Activated CD4-positive, alpha-beta T cell treated with anti-CD3 and anti-CD28 coated beads, Interleukin-2, amount 50 U/mL, for 48 hours (primary cell): ENCODE measurements at regions not wholly inside any gene's neighbourhood (a gene's known extent, or its start where the extent isn't known, plus 50 kb on each side); places are given as distances from the start of the nearest gene placed in this dataset.
"Not testable (repeated sequence)": the region's sequence is repeated elsewhere in the genome, so short reads cannot be mapped to it uniquely, and the experiment has no call there.

Experiments
- DNase-seq, 2 experiments: peaks; one replicate each; pipeline ENCODE4 v3.0.0-alpha.2; 2020

DNA sequence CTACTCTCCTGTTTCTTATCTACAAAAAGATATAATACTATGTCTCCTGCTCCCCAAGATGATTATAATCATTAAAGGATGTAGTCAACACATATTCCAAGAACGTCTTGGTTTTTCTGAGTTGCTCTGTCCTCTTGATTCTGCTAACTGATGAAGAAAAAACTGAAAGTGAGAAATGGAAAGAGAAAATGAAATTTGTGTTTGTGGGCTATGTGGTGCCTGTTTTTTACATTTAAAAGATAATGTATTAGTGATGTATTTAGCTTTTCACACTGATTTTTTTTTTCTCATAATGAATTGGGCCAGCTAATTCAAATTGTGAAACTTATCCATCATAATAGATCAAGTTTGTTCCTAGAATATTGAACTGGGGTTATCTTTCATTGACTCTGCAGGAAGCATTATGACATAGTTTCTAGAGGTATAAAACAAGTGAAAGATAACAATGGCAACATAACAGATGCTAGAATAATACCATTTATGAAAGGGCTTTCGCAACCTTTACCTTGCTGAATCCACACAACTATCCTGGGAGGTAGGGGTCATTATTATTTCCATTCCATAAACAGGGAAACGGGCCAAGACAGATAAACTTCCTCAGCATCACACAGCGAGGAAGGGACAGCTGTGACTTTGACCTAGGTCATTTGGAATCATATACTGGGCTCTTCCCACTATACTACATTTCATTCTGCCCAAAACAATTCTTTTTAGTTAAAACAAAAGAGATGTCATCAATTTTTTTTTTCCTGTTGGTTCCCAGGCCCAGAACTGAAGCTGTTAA is 336.7 kb downstream of the GJA1 start:
- no peak for DNase-seq

GRCh38 chr6:121776054-121776453 is 340.6 kb downstream of the GJA1 start:
- no peak for DNase-seq

DNA sequence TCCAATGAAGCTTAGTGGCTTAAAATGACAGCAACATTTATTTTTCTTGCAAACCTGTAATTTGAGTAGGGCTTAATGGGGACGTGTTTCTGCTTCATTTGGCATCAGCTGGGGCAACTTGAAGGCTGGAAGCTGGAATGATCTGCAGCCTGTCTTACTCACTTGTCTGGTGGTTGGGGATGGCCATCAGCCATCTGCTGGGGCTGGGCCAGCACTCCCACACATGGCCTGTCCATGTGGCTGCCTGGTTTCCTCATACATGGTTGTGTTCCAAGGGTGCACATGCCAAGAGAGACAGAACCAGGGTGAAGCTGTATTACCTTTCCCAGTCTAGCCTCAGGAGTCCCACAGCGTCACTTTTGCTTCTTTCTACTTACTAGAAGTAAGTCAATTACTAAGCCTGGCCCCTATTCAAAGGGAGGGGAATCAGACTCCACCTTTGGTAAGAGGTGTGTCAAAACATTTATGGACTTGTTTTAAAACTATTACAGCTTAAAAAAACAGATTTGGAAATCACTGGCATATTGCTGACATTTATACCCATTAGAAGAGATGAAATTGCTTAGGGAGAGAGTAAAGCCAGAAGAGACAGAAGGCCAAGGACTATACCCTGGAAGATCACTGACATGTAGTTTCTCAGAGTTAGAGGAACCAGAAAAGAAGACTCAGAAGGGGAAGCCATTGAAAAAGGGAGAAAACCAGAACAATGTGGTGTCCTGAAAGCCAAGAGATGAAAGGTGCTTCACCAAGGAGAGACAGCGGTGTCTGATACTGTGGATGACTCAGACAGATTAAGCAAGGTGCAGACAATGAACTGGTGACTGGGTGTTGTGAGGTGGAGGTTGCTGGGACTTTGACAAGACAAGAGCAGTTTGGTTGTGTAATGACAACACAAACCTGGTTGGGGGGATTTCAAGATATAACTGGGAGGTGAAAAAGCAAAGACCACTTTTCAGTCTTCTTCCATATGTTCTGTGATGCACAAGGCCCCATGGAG is 345.2 kb downstream of the GJA1 start:
- no peak for DNase-seq

DNA sequence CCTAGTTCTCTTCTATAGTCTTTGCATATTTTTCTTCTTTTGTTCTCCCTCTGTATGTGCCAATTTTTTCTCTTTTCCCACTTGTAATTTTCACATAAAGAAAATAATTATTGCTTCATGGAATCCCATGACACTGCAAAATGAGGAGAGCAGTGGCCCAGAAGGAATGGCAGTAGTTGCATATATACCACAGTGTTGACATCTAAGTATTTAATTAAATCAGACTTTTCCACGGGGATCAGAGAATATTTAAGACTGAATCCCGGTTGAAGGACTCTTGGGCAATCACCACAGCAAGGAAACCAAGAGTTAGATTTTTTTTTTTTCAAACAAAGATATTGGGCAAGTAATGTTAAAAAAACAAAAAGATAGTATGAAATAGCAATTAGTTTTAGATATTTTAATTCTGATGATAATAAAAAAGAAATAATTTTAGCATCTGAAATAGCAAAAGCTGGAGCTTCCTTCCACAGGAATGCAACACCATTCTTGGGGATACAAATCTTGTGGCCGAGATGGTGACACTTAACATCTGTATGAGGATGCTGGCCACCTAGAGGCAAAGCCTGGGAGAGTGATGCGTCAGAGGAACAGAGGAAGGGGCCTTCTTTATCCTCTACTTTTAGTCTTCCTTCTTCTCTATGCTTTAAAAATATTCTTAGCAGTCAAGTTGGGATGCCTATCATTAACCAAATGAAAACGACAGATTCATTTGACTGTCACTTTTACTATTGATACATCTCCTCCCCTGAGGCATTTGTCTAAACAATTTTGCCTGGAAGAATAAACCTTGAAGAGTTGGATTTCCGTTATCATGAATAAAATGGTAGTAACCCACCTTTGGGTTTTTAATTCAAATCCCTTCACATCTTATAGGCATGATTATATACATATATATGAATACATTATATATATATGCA is 356.2 kb downstream of the GJA1 start:
- DNase-seq, result no peak

GRCh38 chr6:121794630-121795029 is 359.2 kb downstream of the GJA1 start:
- DNase-seq, result no peak

GRCh38 chr6:121797598-121797997 is 362.2 kb downstream of the GJA1 start:
- not testable (repeated sequence) for DNase-seq

DNA sequence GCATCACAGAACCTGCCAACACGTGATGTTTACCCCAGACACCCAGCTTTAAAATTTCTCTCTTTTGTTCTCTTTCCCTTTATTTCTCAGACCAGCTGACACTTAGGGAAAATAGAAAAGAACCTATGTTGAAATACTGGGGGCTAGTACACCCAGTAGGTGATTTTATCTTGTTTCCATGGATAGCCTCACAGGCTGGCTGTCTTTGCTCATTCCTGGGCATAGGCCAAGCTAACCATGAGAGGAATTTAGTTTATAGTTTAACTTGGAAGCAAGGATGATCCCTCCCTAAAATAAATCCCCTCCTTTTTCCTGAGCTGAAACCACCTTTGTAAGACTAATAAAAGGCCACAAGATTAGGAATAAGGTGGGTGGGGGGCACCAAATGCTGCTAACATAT is 362.7 kb downstream of the GJA1 start:
- DNase-seq, result not testable (repeated sequence)

DNA sequence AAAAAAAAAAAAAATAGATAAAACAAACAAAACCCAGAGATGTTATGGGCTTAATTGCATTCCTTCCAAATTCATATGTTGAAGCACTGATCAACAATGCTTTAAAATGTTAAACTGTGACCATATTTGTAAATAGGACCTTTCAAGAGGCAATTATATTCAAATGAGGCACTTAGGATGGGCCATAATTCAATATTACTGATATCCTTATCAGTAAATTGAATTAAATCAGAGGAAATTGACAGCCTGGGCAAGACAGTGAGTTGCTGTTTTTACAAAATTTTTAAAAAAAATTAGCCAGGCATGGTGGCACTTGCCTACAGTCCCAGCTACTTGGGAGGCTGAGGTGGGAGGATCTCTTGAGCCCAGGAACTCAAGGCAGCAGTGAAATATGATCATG is 364.1 kb downstream of the GJA1 start:
- DNase-seq, result no peak

- DNase-seq, result no peak
Measured at GRCh38 chr6:121800047-121800446, 364.6 kb downstream of the GJA1 start.

GRCh38 chr6:121806116-121806515 is 370.7 kb downstream of the GJA1 start:
- DNase-seq, result no peak

GRCh38 chr6:121809211-121809610 is 373.8 kb downstream of the GJA1 start:
- DNase-seq, result no peak

DNA sequence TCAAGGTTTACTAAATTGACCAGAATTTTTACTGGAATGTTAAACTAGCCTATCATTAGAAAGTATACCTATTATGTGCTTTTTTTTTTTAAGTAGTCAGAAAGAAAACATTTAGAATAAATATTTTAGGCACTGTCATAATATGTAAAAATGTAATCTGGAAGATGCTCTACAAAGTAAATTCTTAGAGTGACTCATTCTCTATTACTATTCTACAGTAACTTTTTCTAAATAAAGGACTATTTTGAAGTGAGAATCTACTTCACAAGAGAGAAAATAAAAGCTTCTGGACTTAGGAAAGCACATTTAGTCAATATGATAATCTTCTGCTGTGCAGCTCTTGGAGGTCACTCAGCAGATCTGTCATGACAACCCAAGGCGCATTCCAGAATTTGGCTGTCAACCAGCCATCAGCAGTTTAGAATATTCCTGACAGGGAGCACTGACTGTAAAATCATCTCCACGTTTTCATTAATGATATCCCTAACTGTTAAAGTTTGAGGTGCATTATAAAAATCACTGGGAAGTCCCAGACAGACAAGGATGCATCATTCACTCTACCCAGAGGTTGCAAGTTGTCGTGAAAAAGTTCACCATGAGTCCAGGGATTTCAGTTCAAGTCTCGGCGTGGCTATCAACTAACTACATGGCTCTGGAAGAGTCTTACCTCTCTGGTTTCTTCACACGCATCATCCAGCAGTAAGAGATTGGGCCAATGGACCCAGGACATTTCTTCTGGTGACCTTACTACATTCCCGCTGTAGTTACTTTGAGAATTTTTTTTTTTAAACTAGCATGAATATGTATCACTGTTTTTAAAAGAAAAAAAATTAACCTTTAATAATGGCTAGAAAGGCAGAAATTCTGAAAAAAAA is 374.9 kb downstream of the GJA1 start:
- no peak for DNase-seq

DNA sequence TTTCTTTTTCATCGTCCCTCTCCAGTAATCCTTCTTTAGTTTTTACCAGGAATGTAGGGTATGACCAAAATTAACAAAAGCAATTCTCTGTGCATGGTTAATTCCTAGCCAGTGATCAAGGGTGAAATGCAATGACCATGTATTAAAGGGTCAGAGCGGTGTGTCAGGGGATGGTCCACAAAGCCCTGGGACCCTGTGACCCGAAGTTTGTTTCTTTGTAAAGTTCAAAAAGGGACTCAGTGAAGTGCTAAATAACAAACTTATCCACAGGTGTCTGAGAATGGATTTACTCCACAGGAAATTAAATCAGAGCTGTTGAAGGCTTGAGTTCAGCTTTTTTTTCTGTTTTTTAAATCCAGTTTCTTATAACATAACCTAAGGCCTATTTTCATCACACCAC is 375.7 kb downstream of the GJA1 start:
- no peak for DNase-seq

DNA sequence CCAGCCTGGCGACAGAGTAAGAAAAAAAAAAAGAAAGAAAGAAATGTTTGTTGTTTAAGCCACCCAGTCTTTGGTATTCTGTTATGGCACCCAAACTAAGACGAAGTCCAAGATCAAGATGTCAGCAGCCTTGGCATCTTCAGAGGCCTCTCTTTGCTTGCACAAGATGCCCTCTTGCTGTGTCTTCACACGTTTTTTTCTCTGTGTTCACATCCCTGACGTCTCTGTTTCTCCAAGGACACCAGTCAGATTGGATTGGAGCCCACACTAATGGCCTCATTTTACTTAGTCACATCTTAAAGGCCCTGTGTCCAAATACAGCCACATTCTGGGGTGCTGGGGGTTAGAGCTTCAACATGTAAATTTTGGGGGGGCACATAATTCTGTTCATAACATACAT is 380.9 kb downstream of the GJA1 start:
- DNase-seq, result no peak

GRCh38 chr6:121816906-121817540 is 381.6 kb downstream of the GJA1 start:
- DNase-seq, result no peak

- no peak for DNase-seq
Measured at GRCh38 chr6:121823437-121823851, 388.0 kb downstream of the GJA1 start.

- no peak for DNase-seq
Measured at GRCh38 chr6:121826156-121826810, 390.8 kb downstream of the GJA1 start.

DNA sequence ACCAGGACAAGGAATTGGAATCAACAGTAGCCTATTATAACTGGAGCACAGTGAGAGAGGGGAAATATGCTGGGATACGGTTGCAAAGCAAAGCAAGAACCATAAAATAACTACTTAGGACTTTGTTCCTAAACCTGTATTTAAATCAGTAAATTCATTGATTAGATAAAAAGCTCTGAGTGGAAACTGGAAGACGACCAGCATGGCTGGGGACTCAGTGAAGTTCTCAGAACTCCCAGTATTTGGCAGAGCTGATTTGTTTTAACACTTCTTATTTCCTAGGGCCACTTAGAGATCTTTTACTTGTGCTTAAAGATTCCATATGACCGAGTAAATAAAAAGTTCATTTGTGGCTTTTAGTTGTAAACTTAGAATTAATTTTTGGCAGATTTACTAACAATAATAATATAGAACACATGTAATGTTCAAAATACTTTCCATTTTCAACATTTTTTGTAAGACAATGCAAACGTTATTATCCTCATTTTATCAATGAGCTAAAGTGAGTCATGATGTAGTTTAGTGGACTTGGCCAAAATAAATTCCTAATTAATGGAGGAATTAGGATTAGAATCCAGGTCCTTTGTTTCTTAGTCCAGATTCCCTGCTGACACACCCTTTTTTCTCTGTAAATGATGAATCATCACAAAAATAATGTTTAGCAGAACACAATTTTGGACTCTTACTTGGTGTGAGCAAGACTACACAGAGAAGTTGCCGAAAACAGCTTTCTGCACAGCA is 392.9 kb downstream of the GJA1 start:
- DNase-seq, result no peak

GRCh38 chr6:121830736-121831135 is 395.3 kb downstream of the GJA1 start:
- no peak for DNase-seq

DNA sequence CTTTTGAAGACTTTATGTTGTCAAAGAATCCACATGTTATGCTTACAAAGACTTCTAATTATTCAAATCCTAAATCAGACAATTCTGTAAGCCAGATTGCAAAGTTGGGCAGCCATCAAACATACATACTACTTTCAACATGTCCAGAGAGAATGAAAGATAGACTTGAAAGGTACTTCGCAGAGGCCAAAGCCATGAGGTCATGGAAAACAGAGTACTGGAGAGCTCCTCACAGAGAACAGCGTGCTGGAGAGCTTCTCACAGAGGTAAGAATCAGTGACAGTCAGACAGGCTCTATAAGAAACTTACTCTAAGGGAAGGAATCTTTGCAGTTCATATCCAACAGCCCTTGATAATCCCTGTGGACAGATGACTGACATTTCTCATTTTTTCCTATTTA is 400.2 kb downstream of the GJA1 start:
- no peak for DNase-seq
